NCI-H146 treated with DMSO at 0.1 percent for 48 hours (cell line): ENCODE measurements at regions not wholly inside any gene's neighbourhood (a gene's known extent, or its start where the extent isn't known, plus 50 kb on each side); places are given as distances from the start of the nearest gene placed in this dataset.
"Not testable (repeated sequence)": the region's sequence is repeated elsewhere in the genome, so short reads cannot be mapped to it uniquely, and the experiment has no call there.

ENCODE experiments used
- DNase-seq: peaks from one replicate; lab custom pipeline; 2025; ENCODE audit not compliant: unreplicated experiment; lab: John Stamatoyannopoulos, UW

DNA sequence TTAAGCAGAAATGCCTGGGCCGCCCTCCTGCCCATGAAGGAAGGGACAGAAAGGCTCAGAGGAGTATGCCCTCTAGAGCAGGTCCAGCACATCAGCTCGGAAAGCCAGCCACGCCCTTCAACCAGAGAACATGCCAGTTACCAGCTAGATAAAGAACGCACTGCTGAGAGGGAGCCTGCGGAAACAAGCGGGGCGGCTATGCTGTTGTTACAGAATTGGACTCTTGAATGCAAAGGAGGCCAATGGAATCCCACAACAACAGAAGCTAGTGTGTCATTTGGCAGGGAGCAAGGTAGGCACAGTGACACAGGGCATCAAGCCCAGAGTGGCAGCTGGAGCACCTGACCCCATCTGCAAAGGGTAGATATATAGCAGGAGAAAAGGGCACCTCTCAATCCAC lies 242.9 kb upstream of the ID2 start:
- DNase-seq = no peak

DNA sequence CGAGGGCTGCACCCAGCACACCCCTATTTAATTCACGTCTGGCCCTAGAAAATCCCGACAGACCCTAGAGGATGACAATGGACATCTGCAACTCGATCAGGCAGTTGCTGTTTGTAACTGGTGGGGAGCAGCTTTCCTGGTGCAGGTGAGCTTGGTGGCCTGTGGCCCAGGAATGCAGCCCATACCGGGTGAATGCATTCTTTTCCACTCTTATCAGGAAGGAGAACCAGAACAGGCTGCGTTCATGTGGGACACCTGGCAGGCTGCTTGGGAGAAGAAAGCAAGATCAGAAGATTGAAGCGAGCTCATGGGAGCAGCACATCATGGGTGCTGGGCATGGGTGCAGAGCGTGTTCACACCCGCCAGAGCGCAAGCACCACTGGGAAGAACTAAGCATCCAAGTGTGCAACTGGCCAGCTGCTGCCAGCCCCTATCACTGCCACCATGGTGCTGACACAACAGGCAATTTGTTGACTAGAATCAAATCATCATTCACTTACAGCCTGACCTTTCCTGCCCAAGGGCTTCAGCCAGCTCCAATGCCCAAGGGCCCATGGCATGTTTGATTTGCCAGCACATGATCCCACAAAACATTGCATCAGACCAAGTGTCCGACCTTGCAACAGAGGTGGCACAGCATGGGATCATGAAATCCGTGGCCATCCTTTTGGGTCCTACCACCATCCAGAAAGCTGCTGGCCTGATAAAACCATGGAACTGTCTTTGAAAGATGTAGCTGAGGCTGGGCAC lies 241.7 kb upstream of the ID2 start:
- no peak for DNase-seq

DNA sequence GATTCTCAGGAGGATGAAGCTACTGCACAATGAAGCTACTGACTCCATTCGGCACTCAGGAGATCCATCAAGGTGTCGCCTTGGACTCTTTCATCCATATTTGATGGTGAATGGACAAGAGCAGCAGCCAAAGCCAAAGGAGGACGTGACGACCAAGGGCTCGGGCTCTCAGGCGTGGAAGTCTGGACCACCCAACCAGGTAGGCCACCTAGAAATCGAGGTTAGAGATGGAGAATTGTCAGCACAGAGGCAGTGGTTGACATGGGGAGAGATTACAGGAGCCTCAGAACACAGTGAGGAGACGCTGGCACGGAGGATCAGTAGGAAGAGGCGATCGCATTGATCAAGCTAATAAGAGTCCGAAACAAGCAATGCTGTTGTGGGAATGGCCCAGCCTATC lies 240.5 kb upstream of the ID2 start:
- no peak for DNase-seq

DNA sequence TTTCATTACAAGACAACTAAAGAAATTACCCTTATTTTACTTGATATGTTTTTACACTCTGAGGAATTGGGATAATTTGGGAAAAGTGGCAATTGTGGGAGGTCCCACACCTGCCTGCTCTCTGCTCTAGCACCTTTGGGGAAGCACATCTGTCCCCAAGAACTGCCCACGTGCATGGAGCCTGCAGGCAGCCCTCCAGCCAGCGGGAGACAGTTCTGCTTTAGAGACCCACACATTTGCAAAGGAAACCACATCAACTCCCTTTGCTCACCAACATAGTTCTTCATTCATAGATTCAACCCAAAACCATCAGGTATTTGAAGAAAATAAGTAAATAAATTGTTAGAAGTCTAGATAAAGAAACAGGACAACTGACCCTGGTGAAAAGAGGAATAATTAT lies 239.9 kb upstream of the ID2 start:
- no peak for DNase-seq

DNA sequence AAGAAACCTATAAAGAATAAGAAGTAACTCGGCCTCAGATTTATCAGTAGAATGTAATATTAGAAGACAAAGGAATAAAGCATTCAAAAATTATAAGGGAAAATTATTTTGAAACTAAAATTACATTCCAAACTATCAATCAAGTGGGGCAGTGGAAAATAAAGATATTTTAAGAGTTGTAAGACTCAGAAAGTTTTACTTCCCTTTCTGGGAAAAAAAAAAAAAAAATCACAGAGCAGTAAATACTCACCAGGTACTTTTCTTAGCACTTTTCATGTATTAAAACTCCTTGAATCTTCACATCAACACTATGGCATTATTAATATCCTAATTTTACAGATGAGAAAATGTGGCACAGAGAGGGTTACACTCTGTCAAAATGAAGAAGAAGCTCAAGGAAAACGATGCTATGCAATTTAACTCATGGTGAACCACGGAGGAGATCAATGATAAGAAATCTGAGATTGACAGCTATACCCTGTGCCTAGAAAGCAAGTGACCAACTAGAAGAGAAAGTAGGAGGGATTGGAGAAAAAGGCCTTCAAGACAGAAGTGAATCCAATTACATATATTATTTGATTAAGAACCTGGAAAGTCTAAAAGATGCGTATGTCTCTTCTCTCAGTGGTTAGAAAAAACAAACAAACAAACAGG lies 238.9 kb upstream of the ID2 start:
- no peak for DNase-seq

DNA sequence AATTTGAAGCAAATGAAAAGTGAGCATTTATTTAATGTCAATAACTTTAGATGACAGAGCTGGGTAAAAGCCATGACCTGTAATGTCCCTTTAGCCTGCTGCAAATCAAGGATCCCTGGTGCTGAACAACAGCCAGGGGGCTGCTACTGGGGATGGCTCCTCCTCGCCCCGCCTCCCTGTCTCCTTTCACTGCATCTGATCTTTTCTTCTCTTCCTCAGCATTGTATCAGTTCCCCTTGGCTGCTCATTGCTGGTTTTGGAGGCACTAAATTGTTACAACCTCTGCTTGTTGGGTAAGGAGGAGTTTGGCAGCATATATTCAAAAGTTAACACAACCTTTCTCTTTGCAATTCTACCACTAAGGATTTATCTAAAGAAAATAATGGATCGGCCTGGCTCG lies 236.3 kb upstream of the ID2 start:
- no peak for DNase-seq

DNA sequence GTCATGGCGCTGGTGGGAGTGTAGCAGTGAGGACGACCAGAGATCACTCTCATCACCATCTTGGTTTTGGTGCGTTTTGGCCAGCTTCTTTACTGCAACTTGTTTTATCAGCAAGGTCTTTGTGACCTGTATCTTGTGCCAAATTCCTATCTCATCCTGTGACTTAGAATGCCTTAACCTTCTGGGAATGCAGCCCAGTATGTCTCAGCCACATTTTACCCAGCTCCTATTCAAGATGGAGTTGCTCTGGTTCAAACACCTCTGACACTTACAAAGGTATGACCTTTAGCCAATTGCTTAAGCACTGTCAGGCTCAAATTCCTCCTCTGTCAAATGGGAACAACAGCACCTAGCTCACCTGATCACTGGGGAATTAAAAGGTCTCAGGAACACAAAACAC lies 235.1 kb upstream of the ID2 start:
- not testable (repeated sequence) for DNase-seq

DNA sequence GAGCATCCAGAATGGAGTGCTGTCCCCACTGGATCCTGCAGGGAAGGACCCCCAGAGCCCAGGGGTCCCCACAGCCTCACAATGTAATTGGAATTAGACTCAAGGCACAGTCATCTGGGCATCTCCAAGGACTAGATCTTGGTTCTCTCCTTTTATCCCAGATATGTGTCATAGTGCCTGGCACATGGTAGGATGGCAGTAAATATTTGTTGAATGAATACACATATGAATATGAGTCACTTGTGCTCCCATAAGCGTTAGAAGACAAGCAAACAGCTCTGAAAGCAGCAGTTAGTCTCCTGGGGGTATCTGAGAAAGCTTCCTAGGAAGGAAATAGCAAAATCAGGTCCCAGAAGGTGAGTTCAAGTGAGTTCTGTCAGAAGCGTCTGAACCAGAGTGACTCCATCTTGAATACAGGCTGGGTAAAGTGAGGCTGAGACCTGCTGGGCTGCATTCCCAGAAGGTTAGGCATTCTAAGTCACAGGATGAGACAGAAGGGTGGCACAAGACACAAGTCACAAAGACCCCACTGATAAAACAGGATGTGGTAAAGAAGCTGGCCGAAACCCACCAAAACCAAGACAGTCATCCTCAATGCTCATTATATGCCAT lies 234.1 kb upstream of the ID2 start:
- DNase-seq = no peak

DNA sequence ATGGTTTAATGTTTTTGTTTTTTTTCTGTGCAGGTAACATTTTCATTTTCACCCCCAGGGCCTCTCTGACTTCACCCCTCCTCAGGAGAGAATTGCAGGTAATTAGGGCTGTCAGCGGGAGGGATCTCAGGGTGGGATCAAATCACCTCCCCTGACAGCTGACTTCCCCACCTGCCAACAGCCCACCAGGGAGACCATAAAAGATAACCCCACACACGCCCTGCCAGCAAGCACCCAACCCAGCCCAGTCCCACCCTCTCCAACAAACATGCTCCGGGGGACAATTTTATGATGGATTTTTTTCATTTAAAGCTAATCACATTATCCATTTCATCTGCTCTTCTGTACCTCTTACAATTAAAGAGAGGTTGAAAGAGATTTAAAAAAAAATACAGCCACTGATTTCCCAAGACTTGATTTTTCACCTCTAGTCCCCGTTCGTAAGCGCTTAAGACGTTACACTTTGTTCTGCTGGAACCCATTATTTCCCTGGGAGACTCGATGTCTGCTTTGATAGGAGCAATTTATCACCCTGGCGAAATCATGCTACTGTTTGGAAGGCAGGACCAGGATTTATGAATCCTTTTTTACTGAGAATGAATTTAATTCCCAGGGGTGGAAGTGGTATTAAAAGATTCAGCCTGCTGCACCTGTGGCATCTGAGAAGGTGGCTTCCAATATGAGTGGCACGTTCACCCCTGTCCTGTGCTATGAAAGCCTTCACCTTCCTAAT lies 232.9 kb upstream of the ID2 start:
- DNase-seq = peak; percentile 91

DNA sequence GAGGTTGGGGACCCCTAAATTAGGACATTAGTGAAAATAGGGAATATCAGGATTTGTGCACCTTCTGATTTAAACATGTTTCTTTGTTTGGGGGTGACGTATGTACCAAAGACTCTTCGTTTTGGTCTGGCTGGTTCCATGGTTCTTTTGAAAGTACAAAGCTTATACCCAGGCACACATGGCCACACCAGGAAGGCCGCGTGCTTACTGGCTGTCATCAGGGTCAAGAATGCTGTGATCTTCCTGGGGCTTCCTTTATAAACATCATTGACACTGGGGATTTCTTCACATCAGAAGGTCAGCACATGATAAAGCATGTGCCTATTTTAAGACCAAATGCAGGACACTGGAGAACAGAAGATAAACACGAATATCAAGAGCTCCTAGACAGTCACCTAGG lies 230.6 kb upstream of the ID2 start:
- no peak for DNase-seq

DNA sequence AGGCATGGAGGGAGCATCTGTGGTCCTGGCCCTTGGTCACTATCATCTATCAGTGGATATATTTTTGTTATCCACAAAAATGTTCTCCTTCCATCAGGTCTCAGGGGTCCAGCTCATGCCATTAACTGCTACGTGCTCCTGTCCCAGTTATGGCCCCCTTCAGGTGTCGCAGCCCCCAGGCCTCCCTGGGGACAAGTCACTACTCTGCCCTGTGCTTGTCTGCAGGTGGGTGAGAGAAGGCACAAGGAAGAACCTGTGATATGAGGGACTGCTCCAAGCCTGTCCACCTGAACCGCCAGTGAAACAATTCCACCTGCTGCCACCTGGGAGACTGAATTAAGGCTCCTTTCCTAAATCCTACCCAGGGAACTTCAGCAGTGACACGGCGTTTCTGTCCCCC lies 229.6 kb upstream of the ID2 start:
- DNase-seq = no peak

DNA sequence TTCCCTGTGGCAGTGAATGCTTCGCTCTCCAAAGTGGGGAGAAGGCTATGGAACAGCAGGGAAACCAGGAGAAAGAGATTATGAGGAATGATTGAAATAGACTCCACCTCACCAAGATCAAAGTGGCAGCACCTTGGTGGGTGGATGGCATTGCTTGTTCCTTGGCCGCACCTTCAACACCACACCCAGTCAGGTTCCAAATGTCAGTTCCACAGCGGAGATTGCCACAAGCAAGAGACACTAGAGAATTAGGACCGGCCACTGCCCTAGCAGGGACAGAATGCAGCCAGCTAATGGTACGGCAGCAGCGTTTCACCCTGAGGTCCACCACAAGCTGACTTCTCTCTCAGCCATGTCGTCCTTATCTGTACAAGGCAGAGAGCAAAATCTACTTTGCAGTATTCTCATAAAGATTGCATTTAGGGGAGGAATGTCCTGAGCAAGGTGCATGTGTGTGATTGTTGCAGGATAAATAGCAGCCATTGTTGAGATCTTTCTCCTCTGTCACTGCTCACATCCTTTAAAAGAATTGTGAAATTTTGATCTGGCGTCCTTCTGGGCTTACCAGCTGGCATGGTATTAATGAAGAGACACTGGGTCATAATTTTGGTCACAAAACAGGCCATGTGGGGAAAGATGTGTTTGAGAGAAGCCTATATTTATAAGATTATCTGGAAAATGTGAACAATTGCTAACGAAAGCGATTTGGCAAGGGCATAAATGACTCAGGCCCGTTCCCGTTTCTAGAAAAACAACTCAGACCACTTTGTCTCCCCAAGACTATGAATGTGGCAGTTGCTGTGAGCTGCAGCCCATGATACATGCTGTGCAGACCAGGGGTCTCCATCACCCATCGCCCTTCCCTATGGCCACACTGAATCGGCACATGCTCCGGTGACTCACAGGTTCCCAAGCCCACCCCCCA lies 228.6 kb upstream of the ID2 start:
- no peak for DNase-seq

DNA sequence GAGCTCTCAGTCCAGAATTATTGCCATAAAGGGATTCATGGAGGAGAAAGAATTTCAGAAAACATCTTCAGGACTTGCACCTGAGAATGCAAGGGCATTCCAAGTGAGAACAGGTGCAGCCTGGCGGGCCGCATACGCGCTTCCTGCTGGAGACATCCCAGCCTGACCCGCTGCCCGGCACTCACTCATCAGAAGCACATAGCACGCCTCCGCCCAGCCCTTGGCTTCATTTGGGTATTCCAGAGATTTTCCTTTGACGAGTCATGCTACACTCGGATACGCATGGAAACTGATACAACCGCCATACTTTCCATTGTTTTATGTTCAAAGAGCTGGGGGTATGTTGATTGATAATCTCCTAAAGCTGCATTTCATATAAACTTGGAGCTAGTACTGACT lies 228.0 kb upstream of the ID2 start:
- no peak for DNase-seq

DNA sequence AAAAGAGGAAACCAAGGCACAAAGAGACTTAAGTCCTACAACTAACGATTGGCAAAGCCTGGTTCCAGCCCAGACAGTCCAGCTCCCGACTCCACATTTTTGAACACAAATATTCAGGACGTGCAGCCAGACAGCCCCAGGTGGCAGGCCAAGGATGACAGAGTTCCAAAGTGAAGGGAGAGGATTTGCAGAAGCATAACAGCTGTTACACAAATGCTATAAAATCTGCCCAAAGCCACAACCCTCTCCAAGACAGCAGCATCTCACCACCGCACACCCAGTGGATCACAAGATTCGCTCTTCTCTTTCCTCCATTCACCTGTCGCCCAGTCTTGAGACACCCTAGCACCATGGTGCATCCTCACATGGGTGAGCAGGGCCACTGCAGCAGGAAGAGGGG lies 227.1 kb upstream of the ID2 start:
- DNase-seq = no peak

DNA sequence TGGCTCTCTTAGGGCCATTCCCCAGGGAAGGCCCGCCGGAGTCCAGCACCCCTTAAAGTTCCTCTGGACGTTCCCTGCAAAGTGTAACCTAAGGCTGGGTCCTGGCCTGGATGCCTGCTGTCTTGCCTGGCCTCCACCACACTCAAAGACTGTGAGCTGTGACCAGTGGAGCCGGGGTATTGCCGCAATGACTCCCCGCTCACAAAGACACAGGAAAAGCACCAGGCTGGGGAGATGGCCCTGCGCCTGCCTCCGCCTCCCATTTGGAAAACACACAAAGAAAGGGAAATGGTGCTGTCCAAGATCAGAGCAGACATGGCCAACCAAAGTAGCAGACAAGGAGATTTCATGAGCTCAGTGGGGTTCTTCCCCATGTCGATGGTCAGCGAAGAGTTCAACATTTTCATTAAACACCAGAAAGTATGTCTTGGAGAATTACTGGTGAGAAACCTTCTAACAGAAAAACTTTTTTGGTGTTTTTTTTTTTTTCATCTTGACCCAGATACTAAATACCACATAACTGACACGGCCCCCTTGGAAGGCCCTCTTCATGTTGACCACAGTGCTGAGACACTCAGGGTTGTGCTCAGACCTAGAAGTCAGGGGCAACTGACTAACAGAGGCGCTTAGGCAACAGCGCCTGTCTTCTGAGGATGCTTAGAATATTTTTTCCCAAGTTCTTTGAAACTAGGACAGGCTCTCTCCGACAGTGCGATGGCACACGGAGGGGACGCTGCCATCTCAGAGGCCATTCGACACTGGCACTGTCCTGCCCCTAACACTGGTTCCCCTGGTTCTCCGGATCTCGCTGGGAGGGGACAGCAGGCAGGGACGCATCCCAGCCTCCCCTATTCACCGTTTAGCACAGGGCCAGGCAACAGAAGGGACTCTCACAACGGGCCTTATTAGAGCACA lies 226.4 kb upstream of the ID2 start:
- no peak for DNase-seq

DNA sequence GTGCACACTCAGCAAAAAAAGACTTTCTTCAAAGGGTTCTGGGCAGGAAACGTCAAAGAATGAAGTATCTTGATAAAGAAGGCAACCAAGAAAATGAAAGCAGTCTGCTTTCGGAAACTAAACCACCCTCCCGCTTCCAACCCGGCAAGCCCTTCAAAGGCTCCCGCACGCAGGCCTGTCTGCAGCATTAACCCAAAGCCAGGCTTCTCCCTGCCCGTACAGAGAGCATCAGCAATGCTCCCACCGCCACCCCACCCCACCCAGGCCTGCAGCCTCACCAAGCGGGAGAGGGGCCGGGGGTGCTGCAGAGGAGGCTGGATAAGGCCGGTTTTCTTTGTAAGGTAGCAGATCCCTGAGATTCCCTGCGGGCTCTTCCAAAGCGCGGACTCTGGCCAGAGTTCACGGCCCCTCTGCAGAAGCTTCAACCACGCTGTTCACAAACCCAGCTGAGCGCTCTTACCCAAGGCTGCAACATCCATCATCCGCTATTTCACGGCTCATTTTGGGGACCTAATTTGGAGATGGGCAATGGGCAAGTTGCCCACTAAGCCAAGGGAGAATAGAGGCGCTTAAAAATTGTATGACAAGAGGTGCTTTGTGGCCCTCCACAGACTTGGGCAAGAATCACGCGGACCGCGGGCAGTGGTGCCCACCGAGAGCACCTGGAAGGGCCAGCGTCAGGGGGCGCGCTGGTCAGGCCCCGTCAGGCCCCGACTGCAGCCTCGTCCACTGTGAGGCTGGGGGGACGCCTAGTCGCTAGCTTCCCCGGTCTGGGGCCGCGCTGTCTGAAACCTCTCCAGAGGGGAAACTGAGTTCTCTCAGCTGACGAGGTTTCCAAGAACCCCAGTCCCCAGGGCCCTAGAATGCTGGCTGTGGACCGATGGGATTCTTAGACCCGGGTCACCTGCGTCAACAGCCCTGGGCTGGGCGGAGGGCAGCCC lies 225.4 kb upstream of the ID2 start:
- no peak for DNase-seq

DNA sequence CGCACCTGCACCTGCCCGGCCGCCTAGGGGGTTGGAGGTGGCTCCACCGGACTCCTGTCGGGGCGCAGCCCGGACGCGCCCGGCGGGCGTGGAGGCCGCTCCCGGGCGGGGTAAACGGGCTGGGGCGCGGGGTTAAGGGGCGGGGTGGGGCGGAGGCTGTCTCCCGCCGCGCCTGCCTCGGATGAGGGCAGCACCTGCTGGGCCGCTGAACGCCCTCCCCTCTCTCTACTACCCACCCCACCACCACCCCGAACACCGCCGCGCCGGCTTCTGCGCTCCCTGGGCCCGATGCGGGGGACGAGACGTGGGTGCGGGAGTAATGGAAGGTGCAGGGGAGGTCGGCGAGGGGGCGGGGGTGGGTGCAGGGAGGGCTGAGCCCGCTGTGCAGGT lies 224.8 kb upstream of the ID2 start:
- DNase-seq = peak; percentile 91

DNA sequence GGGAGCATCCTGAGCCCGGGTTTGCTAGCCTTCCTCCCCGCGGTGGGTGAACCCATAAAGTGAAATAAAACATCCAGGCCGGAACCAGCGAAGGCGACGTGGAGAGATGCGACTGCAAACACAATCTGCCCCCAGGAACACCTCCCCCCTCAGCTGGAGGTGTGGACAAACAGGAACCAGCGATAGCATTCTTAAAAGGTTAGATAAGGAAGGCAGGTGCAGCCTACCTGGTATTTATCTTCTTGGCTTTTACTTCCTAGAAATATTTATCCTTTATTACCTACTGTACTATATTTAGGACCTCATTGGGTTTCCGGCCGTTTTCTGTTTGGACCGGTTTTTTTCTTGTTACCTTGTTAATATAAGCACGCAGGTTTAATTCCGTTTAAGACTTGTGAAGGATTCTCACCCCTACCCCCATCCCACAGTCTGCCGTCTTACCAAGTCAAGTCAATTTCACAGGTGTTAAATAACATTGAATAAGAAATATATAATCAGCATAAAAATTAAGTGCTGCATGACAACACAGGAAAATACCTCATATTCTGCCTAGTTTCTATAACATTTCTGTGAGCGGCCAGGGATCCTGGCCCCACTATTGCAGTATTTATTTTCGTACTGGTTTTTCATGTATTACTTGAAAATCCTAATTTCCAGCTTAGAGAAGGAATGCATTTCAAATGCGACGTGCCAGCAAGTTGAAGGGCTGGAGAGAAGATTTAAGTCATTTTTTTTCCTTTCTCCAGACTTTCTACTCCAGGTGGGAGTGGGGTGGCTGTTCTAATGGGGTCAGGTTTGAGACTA lies 224.0 kb upstream of the ID2 start:
- peak; percentile 98 for DNase-seq
